Adrenal gland (tissue), 9 donors: ENCODE measurements at regions not wholly inside any gene's neighbourhood (a gene's known extent, or its start where the extent isn't known, plus 50 kb on each side); places are given as distances from the start of the nearest gene placed in this dataset.

ENCODE experiments used
- DNase-seq, 7 donors: peaks; one replicate each; pipeline ENCODE4 v3.0.0-alpha.2; 2019 to 2020
- H3K27ac ChIP-seq, 5 donors: fragments of 200-600 bp; sonication (generic) in 4 of 5; 1 replicate in 3 of 5; 2 replicates in 2 of 5; pipeline versions ENCODE4 v1.5.1 to v1.8.0; 2016 to 2020; ENCODE audit warnings: mild to moderate bottlenecking in 1 of 5
- H3K27me3 ChIP-seq: fragments of 200-600 bp; 2 replicates; pipeline ENCODE4 v1.8.0; 2021
- H3K36me3 ChIP-seq, 2 donors: fragments of 200-600 bp; replicated peaks in 1 of 2; 1 replicate in 1 of 2; 2 replicates in 1 of 2; pipeline versions ENCODE4 v1.5.1 to v1.8.0; 2018 to 2022
- H3K4me1 ChIP-seq, 2 donors: fragments of 200-600 bp; replicated peaks in 1 of 2; 1 replicate in 1 of 2; 2 replicates in 1 of 2; pipeline versions ENCODE4 v1.5.1 to v1.8.0; 2018 to 2021
- H3K4me3 ChIP-seq, 4 donors: fragments of 200-600 bp; sonication (generic) in 3 of 4; one replicate each; pipeline ENCODE4 v1.5.1; 2016 to 2018
- H3K9me3 ChIP-seq, 3 donors: fragments of 200-600 bp; sonication (generic) in 1 of 3; replicated peaks in 1 of 3; 1 replicate in 2 of 3; 2 replicates in 1 of 3; pipeline versions ENCODE4 v1.5.1 to v1.8.0; 2016 to 2021
- CTCF ChIP-seq, 6 experiments: fragments of 450-650 bp in 4 of 6; fragments of 200-600 bp in 2 of 6; sonication (generic) in 1 of 6; IDR thresholded peaks; 1 replicate in 5 of 6; 2 replicates in 1 of 6; pipeline versions ENCODE4 v1.5.1 to v1.8.0; 2016 to 2021; ENCODE audit warnings: antibody characterized with exemption in 6 of 6, mild to moderate bottlenecking in 2 of 6, moderate library complexity in 1 of 6
- POLR2A ChIP-seq, 2 donors: fragments of 450-650 bp; IDR thresholded peaks; one replicate each; pipeline ENCODE4 v1.6.1; 2017; ENCODE audit warnings: antibody characterized with exemption in 2 of 2, mild to moderate bottlenecking in 2 of 2, moderate library complexity in 1 of 2
- WGBS, 4 donors: extraction: QIAGEN DNeasy Blood & Tissue Kit in 2 of 4; methylation state at CpG; one replicate each; pipeline versions ENCODE4 v1.1.5 to v1.1.7; 2013 to 2017; 5-methylcytosine and 5-hydroxymethylcytosine counted together
- intact Hi-C, 2 donors: fragments of 100-400 bp; cut with DNase I; formaldehyde crosslinking; loops; one replicate each; pipeline versions ENCODE4 v1.14.1 to v1.15.0; 2022 to 2023
- donor health status: healthy with polysubstance abuse.
- donor health status: Bipolar disorder and iron deficiency.
- donor health status: DM: yes; HTN: yes; CAD: no.
- donor health status: DM: no; HTN: no; CAD: no.
- donor health status: DM: no; HTN: no; CAD: no.

- TF ChIP-seq CTCF (IDR thresholded peaks at IDR 0.05) (no peak), POLR2A (IDR thresholded peaks at IDR 0.05) (no peak)
- WGBS, 4 donors = 96 to 99% (median 97%) methylated on average over 10 of the region's 10 CpGs
- no peaks in the 10 kb centered on the region for H3K36me3 ChIP-seq
- H3K27ac ChIP-seq = no peak overlapping the region
- H3K9me3 ChIP-seq = no peaks in the 10 kb centered on the region
- peaks cover 0 to 4% of the 10 kb centered on the region in 2 donors for H3K4me1 ChIP-seq
- intact Hi-C loops = no loop called here
- H3K4me3 ChIP-seq = no peak overlapping the region
- H3K27me3 ChIP-seq = no peaks in the 10 kb centered on the region
- DNase-seq = no peak
Measured at GRCh38 chr12:114873656-114874055, 189.7 kb upstream of the TBX3 start.

GRCh38 chr12:114868995-114869834, 185.2 kb upstream of the TBX3 start:
- Histone ChIP-seq H3K27me3 (no peaks in the 10 kb centered on the region), H3K4me3 (no peak overlapping the region), H3K9me3 (no peaks in the 10 kb centered on the region), H3K27ac (no peak overlapping the region), H3K4me1 (peaks cover 0 to 10% of the 10 kb centered on the region in 2 donors), H3K36me3 (no peaks in the 10 kb centered on the region)
- intact Hi-C loops = no loop called here
- TF ChIP-seq POLR2A (IDR thresholded peaks at IDR 0.05) = no peak
- DNase-seq = no peak
- 59 to 70% (median 68%) methylated on average over 14 of the region's 14 CpGs for WGBS, 4 donors

GRCh38 chr12:114866331-114866730, 182.4 kb upstream of the TBX3 start:
- Histone ChIP-seq H3K27ac (no peak overlapping the region), H3K27me3 (no peaks in the 10 kb centered on the region), H3K36me3 (no peaks in the 10 kb centered on the region), H3K4me3 (no peak overlapping the region), H3K4me1 (peaks cover 0 to 10% of the 10 kb centered on the region in 2 donors), H3K9me3 (no peaks in the 10 kb centered on the region)
- TF ChIP-seq CTCF (IDR thresholded peaks at IDR 0.05) (no peak), POLR2A (IDR thresholded peaks at IDR 0.05) (no peak)
- no peak for DNase-seq
- WGBS, 4 donors = 91 to 95% (median 93%) methylated on average over 4 of the region's 4 CpGs
- intact Hi-C loops = no loop called here

- H3K36me3 ChIP-seq = no peaks in the 10 kb centered on the region
- intact Hi-C loops = no loop called here
- TF ChIP-seq CTCF (IDR thresholded peaks at IDR 0.05) (no peak), POLR2A (IDR thresholded peaks at IDR 0.05) (no peak)
- peaks cover 0 to 10% of the 10 kb centered on the region in 2 donors for H3K4me1 ChIP-seq
- H3K9me3 ChIP-seq = no peaks in the 10 kb centered on the region
- H3K27me3 ChIP-seq = no peaks in the 10 kb centered on the region
- peak in 1 of 7 donors; percentile 14 for DNase-seq
- no peak overlapping the region for H3K27ac ChIP-seq
- 32 to 42% (median 39%) methylated on average over 12 of the region's 12 CpGs for WGBS, 4 donors
- H3K4me3 ChIP-seq = no peak overlapping the region
Measured at GRCh38 chr12:114864837-114865551, 181.0 kb upstream of the TBX3 start.
